Natural killer cell (primary cell): ENCODE measurements at regions not wholly inside any gene's neighbourhood (a gene's known extent, or its start where the extent isn't known, plus 50 kb on each side); places are given as distances from the start of the nearest gene placed in this dataset.
"Not testable (repeated sequence)": the region's sequence is repeated elsewhere in the genome, so short reads cannot be mapped to it uniquely, and the experiment has no call there.

Experiments used
- ATAC-seq, 3 donors: fragments of 150-1000 bp in 2 of 3; fragments of 200-7000 bp in 1 of 3; cut with Tn5 transposase; 1 replicate in 1 of 3; 2 replicates in 2 of 3; pipeline ENCODE4 v1.10.0; 2021; ENCODE audit warnings: mild to moderate bottlenecking in 2 of 3, moderate library complexity in 2 of 3
- DNase-seq, 2 donors: peaks; one replicate each; pipeline versions ENCODE4 v3.0.0 to v3.0.0-alpha.2; 2013 to 2021; ENCODE audit warnings: mixed read lengths in 1 of 2
- H3K27ac ChIP-seq: one replicate; pipeline ENCODE4 v1.5.1; 2013; ENCODE audit warnings: mild to moderate bottlenecking, low read length
- H3K27me3 ChIP-seq: one replicate; pipeline ENCODE4 v1.6.1; 2013; ENCODE audit warnings: low read length; ENCODE audit not compliant: control insufficient read depth, insufficient read depth
- H3K36me3 ChIP-seq: one replicate; pipeline ENCODE4 v1.6.1; 2013; ENCODE audit warnings: low read length; ENCODE audit not compliant: control insufficient read depth, insufficient read depth
- H3K4me1 ChIP-seq: one replicate; pipeline ENCODE4 v1.6.1; 2013; ENCODE audit warnings: low read length; ENCODE audit not compliant: control insufficient read depth, insufficient read depth
- H3K4me3 ChIP-seq: one replicate; pipeline ENCODE4 v1.5.1; 2013; ENCODE audit warnings: low read length
- H3K9me3 ChIP-seq: one replicate; pipeline ENCODE4 v1.6.1; 2013; ENCODE audit warnings: low read length; ENCODE audit not compliant: control insufficient read depth, insufficient read depth
- H3K27ac Mint-ChIP-seq, 2 donors: one replicate each; pipeline ENCODE4 v1.8.0; 2022; ENCODE audit warnings: mild to moderate bottlenecking in 2 of 2, mixed read lengths in 2 of 2, moderate library complexity in 1 of 2
- H3K27me3 Mint-ChIP-seq, 2 donors: one replicate each; pipeline ENCODE4 v1.8.0; 2022; ENCODE audit warnings: low read depth in 2 of 2, mixed read lengths in 2 of 2
- H3K36me3 Mint-ChIP-seq: one replicate; pipeline ENCODE4 v1.8.0; 2022; ENCODE audit warnings: mixed read lengths
- H3K4me1 Mint-ChIP-seq, 2 donors: one replicate each; pipeline ENCODE4 v1.8.0; 2022; ENCODE audit warnings: mixed read lengths in 2 of 2
- H3K4me3 Mint-ChIP-seq: one replicate; pipeline ENCODE4 v1.8.0; 2022; ENCODE audit warnings: mild to moderate bottlenecking, moderate library complexity, mixed read lengths
- H3K9me3 Mint-ChIP-seq, 2 donors: one replicate each; pipeline ENCODE4 v1.8.0; 2022; ENCODE audit warnings: mixed read lengths in 2 of 2
- WGBS: methylation state at CpG from one replicate; pipeline ENCODE4 v1.1.7; 2013; ENCODE audit warnings: missing lambda C conversion rate; ENCODE audit not compliant: insufficient coverage; 5-methylcytosine and 5-hydroxymethylcytosine counted together
- intact Hi-C: fragments of 100-400 bp; cut with micrococcal nuclease; formaldehyde crosslinking; loops from one replicate; pipeline ENCODE4 v1.14.2; 2022
- TF ChIP-seq, protein P1 (sequence below): fragments of 200-600 bp; IDR thresholded peaks from one replicate; pipeline ENCODE4 v1.8.0; 2022; ENCODE audit warnings: antibody characterized with exemption

DNA sequence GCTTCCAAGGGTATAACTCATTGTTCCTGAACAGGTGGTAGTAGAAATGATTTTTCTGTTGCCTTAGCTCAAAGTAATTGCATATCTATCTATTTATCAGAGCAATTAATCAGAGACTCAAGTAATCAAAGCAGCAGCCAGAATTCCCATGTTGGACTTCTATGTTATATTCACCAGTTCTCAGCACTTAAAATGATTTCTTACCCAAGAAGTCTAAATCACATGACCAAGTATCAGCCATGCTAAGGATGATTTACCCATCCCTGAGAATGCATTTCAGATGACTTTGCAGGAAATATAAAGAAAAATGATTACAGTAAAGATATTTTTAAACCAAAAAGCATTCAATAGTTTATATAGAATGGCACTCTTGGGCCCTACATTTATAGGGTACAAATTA, 352.2 kb downstream of the NUP35 start:
- H3K4me1 Mint-ChIP-seq = no peaks in the 10 kb centered on the region
- no peak overlapping the region for H3K27ac ChIP-seq
- no peaks in the 10 kb centered on the region for H3K27me3 Mint-ChIP-seq
- DNase-seq (no peak), ATAC-seq (no peak)
- H3K4me3 Mint-ChIP-seq = no peak overlapping the region
- intact Hi-C loops = no loop called here
- no peak overlapping the region for H3K4me3 ChIP-seq
- peaks cover 14% of the 10 kb centered on the region for H3K9me3 ChIP-seq
- peaks cover 0 to 4% of the 10 kb centered on the region in 2 donors for H3K9me3 Mint-ChIP-seq
- H3K36me3 Mint-ChIP-seq = no peaks in the 10 kb centered on the region
- no peak overlapping the region for H3K27ac Mint-ChIP-seq
- TF ChIP-seq, protein P1, sequence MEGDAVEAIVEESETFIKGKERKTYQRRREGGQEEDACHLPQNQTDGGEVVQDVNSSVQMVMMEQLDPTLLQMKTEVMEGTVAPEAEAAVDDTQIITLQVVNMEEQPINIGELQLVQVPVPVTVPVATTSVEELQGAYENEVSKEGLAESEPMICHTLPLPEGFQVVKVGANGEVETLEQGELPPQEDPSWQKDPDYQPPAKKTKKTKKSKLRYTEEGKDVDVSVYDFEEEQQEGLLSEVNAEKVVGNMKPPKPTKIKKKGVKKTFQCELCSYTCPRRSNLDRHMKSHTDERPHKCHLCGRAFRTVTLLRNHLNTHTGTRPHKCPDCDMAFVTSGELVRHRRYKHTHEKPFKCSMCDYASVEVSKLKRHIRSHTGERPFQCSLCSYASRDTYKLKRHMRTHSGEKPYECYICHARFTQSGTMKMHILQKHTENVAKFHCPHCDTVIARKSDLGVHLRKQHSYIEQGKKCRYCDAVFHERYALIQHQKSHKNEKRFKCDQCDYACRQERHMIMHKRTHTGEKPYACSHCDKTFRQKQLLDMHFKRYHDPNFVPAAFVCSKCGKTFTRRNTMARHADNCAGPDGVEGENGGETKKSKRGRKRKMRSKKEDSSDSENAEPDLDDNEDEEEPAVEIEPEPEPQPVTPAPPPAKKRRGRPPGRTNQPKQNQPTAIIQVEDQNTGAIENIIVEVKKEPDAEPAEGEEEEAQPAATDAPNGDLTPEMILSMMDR = no peak
- no peaks in the 10 kb centered on the region for H3K27me3 ChIP-seq
- no peaks in the 10 kb centered on the region for H3K4me1 ChIP-seq
- H3K36me3 ChIP-seq = no peaks in the 10 kb centered on the region

DNA sequence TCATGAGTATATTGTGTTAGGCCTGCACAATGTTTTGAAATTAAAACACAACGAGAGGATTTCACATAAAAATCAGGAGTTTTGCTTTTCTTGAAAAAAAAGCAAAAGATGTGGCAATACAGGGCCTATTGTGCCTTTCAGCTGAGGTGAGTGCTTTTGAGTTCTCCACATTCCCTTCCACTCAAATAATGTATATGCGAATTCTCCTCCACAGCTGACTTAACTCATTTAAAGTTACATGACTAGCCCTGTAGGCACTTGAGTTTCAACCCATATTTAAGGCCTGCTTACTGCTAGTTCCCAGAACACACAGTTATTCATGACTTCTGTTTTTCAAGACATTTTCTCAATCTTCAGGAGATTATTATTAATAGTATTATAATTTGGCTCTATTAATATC, 353.1 kb downstream of the NUP35 start:
- H3K36me3 Mint-ChIP-seq = no peaks in the 10 kb centered on the region
- H3K27ac ChIP-seq = no peak overlapping the region
- peaks cover 7% of the 10 kb centered on the region for H3K9me3 ChIP-seq
- TF ChIP-seq, protein P1 = no peak
- H3K9me3 Mint-ChIP-seq = peaks cover 0 to 4% of the 10 kb centered on the region in 2 donors
- no peak overlapping the region for H3K27ac Mint-ChIP-seq
- no peaks in the 10 kb centered on the region for H3K4me1 ChIP-seq
- H3K4me3 ChIP-seq = no peak overlapping the region
- WGBS = 76% methylated on average over 2 of the region's 2 CpGs
- H3K27me3 Mint-ChIP-seq = no peaks in the 10 kb centered on the region
- no peaks in the 10 kb centered on the region for H3K4me1 Mint-ChIP-seq
- H3K4me3 Mint-ChIP-seq = no peak overlapping the region
- H3K27me3 ChIP-seq = no peaks in the 10 kb centered on the region
- H3K36me3 ChIP-seq = no peaks in the 10 kb centered on the region
- intact Hi-C loops = no loop called here
- ATAC-seq (no peak), DNase-seq (no peak)

DNA sequence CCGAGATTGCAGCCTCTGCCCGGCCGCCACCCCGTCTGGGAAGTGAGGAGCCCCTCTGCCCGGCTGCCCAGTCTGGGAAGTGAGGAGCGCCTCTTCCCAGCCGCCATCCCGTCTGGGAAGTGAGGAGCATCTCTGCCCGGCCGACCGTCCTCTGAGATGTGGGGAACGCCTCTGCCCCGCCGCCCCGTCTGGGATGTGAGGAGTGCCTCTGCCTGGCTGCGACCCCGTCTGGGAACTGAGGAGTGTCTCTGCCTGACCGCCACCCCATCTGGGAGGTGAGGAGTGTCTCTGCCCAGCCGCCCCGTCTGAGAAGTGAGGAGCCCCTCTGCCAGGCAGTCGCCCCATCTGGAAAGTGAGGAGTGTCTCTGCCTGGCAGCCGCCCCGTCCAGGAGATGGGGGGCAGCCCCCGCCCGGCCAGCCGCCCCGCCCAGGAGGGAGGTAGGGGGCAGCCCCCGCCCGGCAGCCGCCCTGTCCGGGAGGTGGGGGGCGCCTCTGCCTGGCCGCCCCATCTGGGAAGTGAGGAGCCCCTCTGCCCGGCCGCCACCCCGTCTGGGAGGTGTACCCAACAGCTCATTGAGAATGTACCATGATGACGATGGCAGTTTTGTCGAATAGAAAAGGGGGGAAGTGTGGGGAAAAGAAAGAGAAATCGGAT, 354.8 kb downstream of the NUP35 start:
- H3K27me3 Mint-ChIP-seq, H3K36me3 ChIP-seq, H3K4me1 Mint-ChIP-seq, H3K27ac Mint-ChIP-seq, intact Hi-C loops, ATAC-seq, H3K27me3 ChIP-seq, H3K9me3 ChIP-seq, H3K4me3 ChIP-seq, H3K4me3 Mint-ChIP-seq, H3K27ac ChIP-seq, H3K4me1 ChIP-seq, DNase-seq, H3K36me3 Mint-ChIP-seq: not testable (repeated sequence)
- H3K9me3 Mint-ChIP-seq = peaks cover 7 to 13% of the 10 kb centered on the region in 2 donors
- WGBS = 81% methylated on average over 36 of the region's 39 CpGs

DNA sequence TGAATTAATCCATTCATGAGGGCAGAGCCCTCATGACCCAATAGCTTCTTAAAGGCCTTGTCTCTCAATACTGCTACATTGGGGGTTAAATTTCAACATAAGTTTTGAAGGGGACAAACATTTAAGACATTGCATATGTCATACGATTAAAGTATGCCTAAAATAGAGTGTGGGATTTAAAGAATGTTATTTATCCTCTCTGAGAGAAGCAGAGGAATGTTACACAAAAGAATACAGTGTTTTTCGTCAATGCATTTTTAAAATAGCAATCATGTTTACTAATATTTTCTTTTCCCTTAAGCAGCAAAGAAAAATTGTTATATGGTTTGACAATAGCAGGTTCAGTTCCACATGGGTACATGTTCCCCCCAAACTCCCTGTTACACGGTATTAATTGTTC, 363.1 kb downstream of the NUP35 start:
- intact Hi-C loops = no loop called here
- H3K27ac Mint-ChIP-seq = no peak overlapping the region
- no peaks in the 10 kb centered on the region for H3K4me1 Mint-ChIP-seq
- peaks cover 19 to 27% of the 10 kb centered on the region in 2 donors for H3K9me3 Mint-ChIP-seq
- H3K4me3 Mint-ChIP-seq = no peak overlapping the region
- Histone ChIP-seq H3K27me3 (no peaks in the 10 kb centered on the region), H3K4me1 (no peaks in the 10 kb centered on the region), H3K9me3 (no peaks in the 10 kb centered on the region), H3K27ac (no peak overlapping the region), H3K4me3 (no peak overlapping the region), H3K36me3 (no peaks in the 10 kb centered on the region)
- H3K36me3 Mint-ChIP-seq = peaks cover 13% of the 10 kb centered on the region
- no peaks in the 10 kb centered on the region for H3K27me3 Mint-ChIP-seq
- TF ChIP-seq, protein P1 = no peak
- no peak for DNase-seq
- 89% methylated on average over 1 of the region's 3 CpGs for WGBS
- no peak for ATAC-seq
